ENCODE measurements at regions not wholly inside any gene's neighbourhood (a gene's known extent, or its start where the extent isn't known, plus 50 kb on each side); places are given as distances from the start of the nearest gene placed in this dataset.

- DNase-seq: no peak
These were observed 80.7 kb upstream of the SDK2 start for GRCh38 chr17:73724990-73725389.

DNA sequence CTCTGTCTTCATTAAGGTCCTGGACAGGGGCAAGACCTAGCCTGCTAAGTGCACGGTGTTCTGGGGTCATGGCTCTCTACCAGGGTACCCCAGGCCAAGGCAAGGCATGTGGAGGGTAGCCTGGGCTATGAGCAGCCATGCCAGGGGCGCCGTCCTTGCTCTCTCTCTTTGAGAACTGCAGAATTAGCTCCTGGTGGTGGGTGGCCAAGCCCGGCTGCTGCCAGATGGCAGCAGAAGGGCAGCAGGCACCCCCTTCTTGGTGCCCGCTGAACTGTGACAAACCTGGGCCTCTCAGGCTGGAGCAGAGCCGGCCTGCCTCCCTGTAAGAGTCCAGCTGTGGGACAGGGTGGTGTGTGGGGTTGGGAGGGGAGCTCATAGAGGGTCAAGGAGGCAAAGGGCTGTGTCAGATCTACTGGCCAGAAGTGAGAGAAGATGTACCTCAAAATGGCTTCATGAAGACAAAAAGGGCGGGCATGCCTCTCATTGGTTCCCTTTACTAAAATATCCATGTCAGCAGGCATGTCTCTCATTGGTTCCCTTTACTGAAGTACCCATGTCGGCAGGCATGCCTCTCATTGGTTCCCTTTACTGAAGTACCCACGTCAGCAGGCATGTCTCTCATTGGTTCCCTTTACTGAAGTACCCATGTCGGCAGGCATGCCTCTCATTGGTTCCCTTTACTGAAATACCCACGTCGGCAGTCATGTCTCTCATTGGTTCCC lies 81.7 kb upstream of the SDK2 start:
- DNase-seq: no peak

GRCh38 chr17:73727941-73728340 lies 83.7 kb upstream of the SDK2 start:
- no peak for DNase-seq

GRCh38 chr17:73729101-73729500 lies 84.9 kb upstream of the SDK2 start:
- no peak for DNase-seq

DNA sequence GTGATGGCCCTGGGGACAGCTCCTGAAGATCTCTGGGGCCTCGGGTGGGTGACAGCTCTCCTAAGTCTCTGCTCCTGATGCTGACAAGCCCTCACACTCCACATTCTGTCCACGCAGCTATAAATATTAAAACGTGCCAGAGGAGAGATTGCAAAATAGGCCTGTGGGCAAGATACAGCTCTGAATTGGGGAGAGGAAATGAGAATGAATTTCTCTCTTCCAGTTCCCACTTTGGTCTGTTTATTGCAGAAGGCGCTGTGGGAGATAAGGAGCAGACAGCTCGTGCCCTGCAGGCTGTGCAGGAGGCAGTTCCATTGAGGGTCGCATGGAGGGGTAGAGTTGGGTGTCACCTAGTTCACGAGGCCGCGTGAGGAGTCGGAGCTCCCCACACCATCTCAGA lies 87.5 kb upstream of the SDK2 start:
- no peak for DNase-seq

- no peak for DNase-seq
These were observed 89.3 kb upstream of the SDK2 start for GRCh38 chr17:73733517-73733916.

DNA sequence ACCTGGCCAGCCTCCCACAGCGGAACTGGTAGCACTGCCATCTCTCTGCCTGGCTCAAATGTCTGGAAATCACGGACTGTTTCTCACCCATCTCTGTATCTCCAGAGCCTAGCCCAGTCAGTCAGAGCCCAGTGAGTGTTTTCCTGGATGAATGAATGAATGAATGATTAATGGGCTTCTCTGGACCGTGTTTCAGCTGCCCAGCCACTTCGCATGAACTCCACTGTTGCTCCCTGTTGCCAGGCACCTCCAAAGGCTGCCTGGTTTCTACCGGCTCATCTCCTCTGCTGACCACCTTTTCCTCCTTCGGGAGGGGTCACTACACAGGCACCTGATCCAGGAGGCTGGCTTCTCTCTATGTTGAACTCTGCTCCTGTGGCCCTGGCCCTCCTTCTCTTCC lies 91.0 kb upstream of the SDK2 start:
- no peak for DNase-seq

- DNase-seq: no peak
These were observed 94.7 kb upstream of the SDK2 start for GRCh38 chr17:73738751-73739575.

DNA sequence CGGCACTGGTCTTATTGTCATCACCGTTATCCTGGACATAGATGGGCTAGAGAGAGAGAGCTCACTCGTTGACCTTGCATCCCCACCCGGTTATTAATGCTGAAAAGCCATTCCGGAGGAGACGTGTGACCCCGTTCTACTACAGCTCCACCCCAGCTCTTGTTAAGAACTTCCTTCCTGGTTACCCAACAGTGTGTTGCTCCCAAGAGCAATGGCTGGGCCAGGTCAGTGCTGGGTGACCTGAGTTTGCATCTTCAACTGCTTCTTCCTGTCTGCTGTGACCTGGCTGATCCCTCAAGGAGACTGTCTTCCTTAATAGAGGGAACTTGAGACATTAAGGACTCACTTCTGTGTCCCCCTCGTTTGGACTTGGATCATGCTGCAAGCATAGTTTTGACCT lies 96.1 kb upstream of the SDK2 start:
- no peak for DNase-seq

DNA sequence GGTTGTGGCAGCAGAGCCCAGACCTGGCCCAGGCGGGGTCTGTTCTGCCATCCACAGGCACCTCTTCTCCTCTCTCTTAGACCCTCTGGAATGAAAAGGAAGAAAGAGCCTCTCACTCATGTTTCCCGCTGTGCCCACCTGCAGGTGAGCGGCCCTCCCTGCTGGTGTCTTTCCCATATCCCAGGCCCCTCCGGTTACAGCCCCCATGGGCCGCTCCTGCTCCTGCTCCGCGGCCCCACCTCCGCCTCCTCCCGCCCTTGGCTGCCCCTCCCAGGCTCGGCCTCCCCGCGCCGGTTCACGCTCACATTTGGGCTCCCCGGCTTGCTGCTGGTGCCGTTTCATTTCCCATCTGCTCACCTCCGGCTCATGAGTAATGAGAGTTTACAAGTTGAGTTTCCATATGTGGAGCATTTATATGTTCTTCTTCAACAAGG lies 98.7 kb upstream of the SDK2 start:
- DNase-seq: no peak

DNA sequence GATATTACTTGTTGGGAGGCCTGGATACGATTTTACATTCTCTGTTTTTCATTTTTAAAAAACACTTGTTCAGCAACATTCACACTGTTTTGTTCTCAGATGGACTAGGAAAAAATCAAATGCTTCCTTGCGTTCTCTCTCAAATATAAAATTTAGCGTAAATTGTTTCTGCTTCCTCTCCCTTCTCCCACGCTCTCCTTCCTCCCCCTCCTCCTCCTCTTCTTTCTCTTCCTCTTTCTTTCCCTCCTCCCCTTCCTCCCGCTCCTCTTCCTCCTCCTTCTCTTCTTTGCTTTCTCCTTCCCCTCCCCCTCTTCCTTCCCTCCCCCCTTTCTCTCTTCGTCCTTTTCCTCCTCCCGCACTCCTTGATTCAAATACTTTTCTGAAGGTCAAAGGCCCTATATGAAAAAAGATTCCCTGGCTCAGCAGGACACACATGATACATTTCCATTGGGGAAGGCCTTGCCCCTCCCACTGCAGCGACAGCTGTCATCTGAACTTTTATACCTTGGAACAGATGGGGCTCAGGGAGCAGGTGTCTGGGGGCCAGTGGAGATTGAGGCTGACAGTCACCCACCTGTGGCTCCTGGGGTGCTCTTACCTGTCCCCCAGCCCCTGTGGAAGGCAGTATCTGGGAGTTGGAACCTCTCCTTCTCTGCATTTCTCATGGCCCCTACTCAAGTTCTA lies 99.4 kb upstream of the SDK2 start:
- no peak for DNase-seq

DNA sequence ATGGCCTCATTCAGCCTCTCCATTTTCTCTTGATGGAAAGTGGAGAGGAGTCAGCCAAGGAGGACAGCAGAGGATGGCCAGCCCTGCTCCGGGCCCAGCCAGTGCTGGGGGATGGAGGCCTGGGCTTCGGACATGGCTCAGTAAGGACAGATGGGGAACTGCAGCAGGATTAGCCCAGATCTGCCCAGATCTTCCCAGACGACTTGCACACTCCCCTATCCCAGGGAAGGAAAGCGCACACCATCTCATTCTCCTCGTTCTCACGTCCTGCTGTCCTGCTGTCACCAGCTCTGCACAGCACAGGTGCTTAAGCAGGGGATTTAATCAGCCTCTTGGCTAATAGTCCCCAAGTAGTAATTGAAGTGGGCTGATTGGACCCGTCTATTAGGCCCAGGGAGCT lies 100.2 kb upstream of the SDK2 start:
- no peak for DNase-seq

GRCh38 chr17:73746314-73747073 lies 102.2 kb upstream of the SDK2 start:
- no peak for DNase-seq

DNA sequence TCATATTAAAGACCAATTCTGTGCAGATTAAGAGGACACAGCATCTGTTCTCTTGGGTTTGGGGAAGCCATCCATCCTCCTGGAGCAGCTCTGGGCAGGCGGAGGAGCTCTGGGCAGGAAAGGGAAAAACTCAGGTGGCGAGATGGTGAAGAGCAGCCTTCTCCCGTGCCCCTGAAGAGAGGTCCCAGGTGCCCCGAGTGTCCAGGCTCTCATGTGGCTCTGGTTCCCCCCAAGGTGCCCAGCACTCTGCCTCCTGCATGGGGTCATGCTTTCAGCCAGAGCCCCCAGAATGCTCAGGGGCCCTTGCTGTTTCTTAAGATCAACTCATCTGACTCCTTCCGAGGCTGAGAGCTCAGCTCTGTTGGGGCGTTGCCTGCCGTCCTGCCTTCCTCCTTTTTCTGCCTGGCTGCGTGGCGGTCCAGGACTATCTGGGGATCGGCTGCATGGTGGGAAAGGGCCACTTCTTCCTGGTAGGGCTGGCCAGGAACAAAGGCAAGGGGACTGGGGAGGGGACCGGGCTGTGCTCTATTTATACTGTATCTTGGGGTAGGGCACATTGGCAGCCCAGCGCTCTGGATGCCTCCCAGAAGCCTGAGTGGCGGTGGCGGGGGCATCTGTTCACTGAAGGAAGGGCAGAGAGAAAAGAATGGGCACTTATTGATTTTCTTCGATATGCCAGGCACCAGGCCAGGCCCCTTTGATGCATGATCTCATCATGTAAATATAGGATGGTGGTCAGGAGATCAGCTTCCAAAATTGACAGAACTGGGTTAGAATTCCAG lies 103.2 kb upstream of the SDK2 start:
- DNase-seq: no peak

DNA sequence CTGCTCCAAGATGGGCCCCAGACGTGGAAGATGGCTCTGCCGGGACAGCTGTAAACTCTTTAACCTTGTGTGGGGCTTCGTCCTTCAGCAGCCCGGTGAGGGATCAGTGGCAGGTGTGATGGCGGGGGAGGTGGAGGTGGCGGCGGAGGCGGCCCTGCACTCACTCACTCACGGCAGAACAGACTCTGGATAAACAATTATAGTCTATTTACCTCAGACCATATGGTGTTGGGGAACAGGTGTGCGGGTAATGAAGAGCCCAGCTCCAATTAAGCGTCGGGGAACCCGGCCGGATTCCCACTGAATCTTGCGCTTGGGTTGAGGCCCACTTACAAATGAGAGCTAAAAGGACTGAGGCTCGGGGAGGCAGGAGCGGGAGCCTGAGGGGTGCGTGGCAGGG lies 104.3 kb upstream of the SDK2 start:
- DNase-seq: no peak

- DNase-seq: no peak
These were observed 105.1 kb upstream of the SDK2 start for GRCh38 chr17:73749337-73749823.

GRCh38 chr17:73749928-73750605 lies 105.8 kb upstream of the SDK2 start:
- DNase-seq: no peak

DNA sequence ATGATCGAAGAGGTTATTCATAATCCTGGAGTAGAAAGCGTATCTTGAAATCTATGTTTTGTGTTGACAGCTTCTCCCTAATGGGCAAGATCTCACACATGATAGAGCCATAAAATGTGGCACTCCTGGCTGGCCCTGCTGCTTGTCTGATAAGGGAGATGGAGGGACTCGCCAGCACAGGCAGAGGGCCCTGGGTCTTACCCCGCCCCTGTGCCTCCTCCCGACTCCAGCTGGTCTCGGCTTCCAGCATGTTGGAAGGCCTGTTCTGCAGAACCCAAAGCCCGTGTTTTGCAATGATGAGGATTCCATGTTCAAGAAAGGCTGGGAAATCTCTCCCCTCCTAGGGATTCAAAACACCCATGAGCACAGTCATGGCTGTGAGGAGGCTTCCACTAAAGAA lies 106.7 kb upstream of the SDK2 start:
- no peak for DNase-seq

DNA sequence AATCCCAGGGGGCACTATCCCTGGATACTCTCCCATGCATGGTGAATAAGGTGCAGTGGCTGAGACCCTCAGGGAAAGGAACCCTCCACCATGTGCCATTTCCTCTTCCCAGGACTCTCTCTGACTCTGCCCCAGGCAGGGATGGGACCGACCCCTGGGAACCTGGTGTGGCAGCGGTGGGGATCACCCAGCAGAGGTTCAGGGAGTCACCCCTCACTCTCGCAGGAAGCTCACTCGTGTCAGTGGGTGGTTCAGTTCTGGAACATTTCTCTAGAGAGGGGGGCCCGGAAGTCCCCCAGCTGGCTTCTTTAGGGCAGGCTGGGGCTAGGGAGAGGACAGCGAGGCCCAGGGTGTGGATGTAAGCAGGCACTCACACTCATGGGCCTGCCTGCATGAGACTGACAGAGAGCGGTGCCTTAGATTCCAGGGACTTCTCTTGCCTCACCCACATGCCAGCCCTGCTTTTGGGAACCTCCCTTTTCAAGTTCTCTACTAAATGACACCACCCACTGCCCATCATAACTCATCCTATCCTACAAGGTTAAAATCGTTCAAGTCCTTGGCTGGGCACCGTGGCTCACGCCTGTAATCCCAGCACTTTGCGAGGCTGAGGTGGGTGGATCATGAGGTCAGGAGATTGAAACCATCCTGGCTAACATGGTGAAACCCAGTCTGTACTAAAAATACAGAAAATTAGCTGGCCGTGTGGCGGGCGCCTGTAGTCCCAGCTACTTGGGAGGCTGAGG lies 109.7 kb upstream of the SDK2 start:
- DNase-seq: no peak

DNA sequence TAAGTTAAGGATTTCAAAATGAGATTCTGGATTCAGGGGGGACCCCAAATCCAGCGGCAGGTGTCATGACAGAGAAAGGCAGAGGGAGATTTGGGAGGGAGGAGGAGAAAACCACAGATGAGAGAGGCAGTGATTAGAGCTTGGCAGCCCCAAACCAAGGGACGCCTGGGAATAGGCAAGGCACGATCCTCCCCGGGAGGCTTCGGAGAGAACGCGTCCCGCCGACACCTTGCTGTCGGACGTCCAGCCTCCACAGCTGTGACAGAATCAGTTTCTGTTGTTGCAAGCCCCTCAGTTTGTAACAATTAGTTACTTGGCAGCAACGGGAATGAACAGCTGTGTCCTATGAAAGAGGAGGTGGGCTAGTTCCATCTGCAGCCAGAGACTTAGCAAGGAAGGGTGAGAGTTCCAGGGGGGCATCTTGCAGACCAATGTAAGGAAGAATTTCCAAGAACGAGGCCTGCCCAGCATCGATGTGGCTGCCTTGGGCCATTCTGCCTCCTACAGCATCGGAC lies 110.7 kb upstream of the SDK2 start:
- DNase-seq: no peak

- DNase-seq: no peak
These were observed 113.2 kb upstream of the SDK2 start for GRCh38 chr17:73757420-73757819.
